GM18868 (cell line): ENCODE measurements at regions not wholly inside any gene's neighbourhood (a gene's known extent, or its start where the extent isn't known, plus 50 kb on each side); places are given as distances from the start of the nearest gene placed in this dataset.
A peak's percentile ranks its signal among the peaks of the same experiment; 100 is the strongest.
"Not testable (repeated sequence)": the region's sequence is repeated elsewhere in the genome, so short reads cannot be mapped to it uniquely, and the experiment has no call there.

Source experiments
- ATAC-seq: cut with Tn5 transposase; IDR thresholded peaks from one replicate; pipeline ENCODE4 v1.9.1; 2021; ENCODE audit warnings: mild to moderate bottlenecking, moderate library complexity; ENCODE audit not compliant: unreplicated experiment

GRCh38 chr11:37503411-37504059, 905.5 kb upstream of the RAG2 start:
- peak; percentile 45 for ATAC-seq

GRCh38 chr11:37502202-37502601, 904.2 kb upstream of the RAG2 start:
- no peak for ATAC-seq

- ATAC-seq, result no peak
Observed at GRCh38 chr11:37500425-37500824, 902.4 kb upstream of the RAG2 start.

GRCh38 chr11:37497326-37497725, 899.3 kb upstream of the RAG2 start:
- ATAC-seq, result no peak

- ATAC-seq, result no peak
Observed at GRCh38 chr11:37496201-37496600, 898.2 kb upstream of the RAG2 start.

GRCh38 chr11:37484298-37484697, 886.3 kb upstream of the RAG2 start:
- ATAC-seq, result no peak

GRCh38 chr11:37483761-37484160, 885.7 kb upstream of the RAG2 start:
- ATAC-seq, result no peak

- no peak for ATAC-seq
Observed at GRCh38 chr11:37474889-37475288, 876.9 kb upstream of the RAG2 start.

- ATAC-seq, result no peak
Observed at GRCh38 chr11:37468344-37468743, 870.3 kb upstream of the RAG2 start.

- no peak for ATAC-seq
Observed at GRCh38 chr11:37465221-37465620, 867.2 kb upstream of the RAG2 start.

GRCh38 chr11:37459456-37459855, 861.4 kb upstream of the RAG2 start:
- no peak for ATAC-seq

GRCh38 chr11:37456746-37457145, 858.7 kb upstream of the RAG2 start:
- no peak for ATAC-seq

- no peak for ATAC-seq
Observed at GRCh38 chr11:37451903-37452302, 853.9 kb upstream of the RAG2 start.

- ATAC-seq, result peak; percentile 73
Observed at GRCh38 chr11:37450613-37451012, 852.6 kb upstream of the RAG2 start.

GRCh38 chr11:37449146-37449545, 851.1 kb upstream of the RAG2 start:
- peak; percentile 68 for ATAC-seq

- no peak for ATAC-seq
Observed at GRCh38 chr11:37442576-37442975, 844.5 kb upstream of the RAG2 start.

GRCh38 chr11:37431633-37432230, 833.7 kb upstream of the RAG2 start:
- not testable (repeated sequence) for ATAC-seq

GRCh38 chr11:37430966-37431632, 833.1 kb upstream of the RAG2 start:
- ATAC-seq, result not testable (repeated sequence)

- no peak for ATAC-seq
Observed at GRCh38 chr11:37422511-37422910, 824.5 kb upstream of the RAG2 start.

GRCh38 chr11:37411289-37411688, 813.3 kb upstream of the RAG2 start:
- no peak for ATAC-seq

GRCh38 chr11:37409124-37409523, 811.1 kb upstream of the RAG2 start:
- ATAC-seq, result no peak

- ATAC-seq, result no peak
Observed at GRCh38 chr11:37407461-37407860, 809.4 kb upstream of the RAG2 start.
